ENCODE measurements at regions not wholly inside any gene's neighbourhood (a gene's known extent, or its start where the extent isn't known, plus 50 kb on each side); places are given as distances from the start of the nearest gene placed in this dataset.

DNA sequence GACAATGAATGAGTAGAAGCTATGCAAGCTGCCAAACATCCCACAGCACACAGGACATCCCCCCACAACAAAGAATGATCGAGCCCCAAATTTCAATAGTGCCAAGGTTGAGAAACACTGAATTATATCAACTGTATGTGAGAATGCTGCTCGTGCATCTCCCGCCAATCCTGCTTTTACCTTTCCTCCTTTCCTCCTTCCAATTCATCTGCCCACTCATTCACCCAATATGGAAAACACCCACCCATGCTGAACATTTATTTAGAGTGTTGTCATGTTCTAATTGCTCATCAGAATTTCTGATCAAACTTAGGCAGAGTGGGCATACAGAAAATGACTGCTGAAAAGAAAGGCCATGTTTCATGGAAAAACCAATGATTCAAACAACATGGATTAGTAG lies 183.0 kb downstream of the TMEM114 start (continued):
- no peak for TF ChIP-seq REST (IDR thresholded peaks at IDR 0.05; ENCODE audit: unreplicated experiment)

DNA sequence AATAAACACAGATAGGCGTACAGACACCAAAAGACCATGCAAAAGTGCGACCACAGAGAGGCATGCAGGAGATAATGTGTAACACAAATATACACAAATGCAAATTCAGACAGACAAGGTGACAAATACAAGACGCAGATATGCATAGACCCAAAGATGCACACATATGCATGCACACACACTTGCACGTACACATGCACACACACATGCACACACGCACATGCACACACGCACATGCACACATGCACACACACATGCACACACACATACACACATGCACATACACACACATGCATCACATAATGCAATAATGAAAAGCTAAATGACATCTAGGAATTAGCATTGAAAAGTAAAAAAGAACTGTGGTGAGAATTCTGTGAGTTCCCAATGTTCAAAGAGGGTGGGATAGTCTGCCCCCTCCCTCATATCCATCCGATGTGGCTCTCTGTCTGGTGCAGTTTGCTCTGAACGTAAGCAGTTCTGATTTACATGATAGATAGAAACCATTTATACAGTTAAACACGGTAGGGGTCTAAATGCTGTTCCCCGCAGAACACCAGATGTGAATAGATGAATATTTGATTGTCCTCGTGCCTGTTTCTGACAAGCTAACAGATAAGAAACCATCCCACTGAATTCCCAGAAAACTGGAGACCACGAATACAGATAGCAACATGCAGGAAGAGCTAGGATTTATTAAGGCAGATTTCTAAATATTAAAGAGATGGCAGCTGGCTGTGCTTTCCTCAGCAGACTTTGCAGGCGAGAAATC lies 186.1 kb downstream of the TMEM114 start:
- no peaks in the 10 kb centered on the region for H3K4me1 ChIP-seq (ENCODE audit: insufficient read depth)
- Mint-ChIP-seq H3K36me3 (ENCODE audit: low read depth) (no peaks in the 10 kb centered on the region), H3K27me3 (ENCODE audit: insufficient read depth, low read depth, poor library complexity) (peaks cover 1% of the 10 kb centered on the region), H3K4me1 (peaks cover 2% of the 10 kb centered on the region; the same call in 1 of the 3 replicates), H3K27ac (no peak overlapping the region), H3K4me3 (no peak overlapping the region), H3K9me3 (no peaks in the 10 kb centered on the region)
- no peak overlapping the region for H2AFZ ChIP-seq
- no peak for DNase-seq (ENCODE audit: low spot score)
- no peaks in the 10 kb centered on the region for H3K36me3 ChIP-seq (ENCODE audit: insufficient read depth)
- no peak overlapping the region for H3K4me3 ChIP-seq
- no peaks in the 10 kb centered on the region for H3K9me2 ChIP-seq (ENCODE audit: insufficient read depth)
- no peak overlapping the region for H3K27ac ChIP-seq (ENCODE audit: low read depth)
- ATAC-seq: no peak
- no peaks in the 10 kb centered on the region for H3K27me3 ChIP-seq (ENCODE audit: insufficient read depth)
- no peaks in the 10 kb centered on the region for H3K79me2 ChIP-seq (replicated peaks; ENCODE audit: insufficient read depth)
- H3K4me2 ChIP-seq: no peak overlapping the region
- no peaks in the 10 kb centered on the region for H4K20me1 ChIP-seq (replicated peaks; ENCODE audit: insufficient read depth)
- no peaks in the 10 kb centered on the region for H3F3A ChIP-seq (replicated peaks; ENCODE audit: low read depth)
- TF ChIP-seq EZH2phosphoT487 (IDR thresholded peaks at IDR 0.05; ENCODE audit: unreplicated experiment): no peak
- no peak for TF ChIP-seq JUNB (IDR thresholded peaks at IDR 0.05; ENCODE audit: unreplicated experiment)
- TF ChIP-seq POLR2AphosphoS5 (IDR thresholded peaks at IDR 0.05; ENCODE audit: low read depth): no peak
- no peak for TF ChIP-seq ZNF114 (CRISPR knock-in tag; IDR thresholded peaks at IDR 0.05)
- no peak for TF ChIP-seq STAT1 (IDR thresholded peaks at IDR 0.05; ENCODE audit: unreplicated experiment)
- TF ChIP-seq CREB1 (CRISPR knock-in tag; IDR thresholded peaks at IDR 0.05; ENCODE audit: low read depth): no peak
- TF ChIP-seq EZH2 (IDR thresholded peaks at IDR 0.05; ENCODE audit: low read depth, unreplicated experiment): no peak
- TF ChIP-seq CTCF (conservative IDR thresholded peaks at IDR 0.05; ENCODE audit: low read depth in 2 of 2): no peak
- TF ChIP-seq ETS1 (IDR thresholded peaks at IDR 0.05): no peak
- no peak for TF ChIP-seq REST (IDR thresholded peaks at IDR 0.05; ENCODE audit: unreplicated experiment)

Measured in GM23338 (cell line).